ENCODE measurements at regions not wholly inside any gene's neighbourhood (a gene's known extent, or its start where the extent isn't known, plus 50 kb on each side); places are given as distances from the start of the nearest gene placed in this dataset.
"Not testable (repeated sequence)": the region's sequence is repeated elsewhere in the genome, so short reads cannot be mapped to it uniquely, and the experiment has no call there.

DNA sequence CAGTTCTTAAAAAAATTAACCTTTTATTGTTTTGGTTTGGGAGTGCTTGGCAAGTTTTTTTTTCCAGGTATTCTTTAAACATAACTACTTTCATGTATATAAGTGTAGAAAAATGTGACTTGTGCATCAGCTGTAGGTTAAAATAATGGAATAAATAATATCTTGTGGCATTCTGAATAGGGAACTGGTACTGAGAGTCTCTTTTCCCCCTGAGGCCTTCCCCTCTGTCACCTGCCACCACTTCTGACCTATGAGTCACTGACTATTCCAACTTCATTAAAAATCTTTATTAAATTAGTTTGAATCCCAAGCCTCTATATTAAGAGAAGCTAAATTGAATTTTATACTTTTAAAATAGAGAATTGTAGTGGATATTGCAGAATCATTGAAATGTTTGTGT is 805.7 kb downstream of the METTL15 start:
- DNase-seq = no peak
- Histone ChIP-seq H3K4me1 (no peaks in the 10 kb centered on the region), H3K27me3 (ENCODE audit: low read depth) (no peaks in the 10 kb centered on the region), H3K36me3 (no peaks in the 10 kb centered on the region), H3K4me3 (no peak overlapping the region), H3K9me3 (replicated peaks) (no peaks in the 10 kb centered on the region), H3K27ac (replicated peaks) (no peak overlapping the region)
- TF ChIP-seq, protein P1, sequence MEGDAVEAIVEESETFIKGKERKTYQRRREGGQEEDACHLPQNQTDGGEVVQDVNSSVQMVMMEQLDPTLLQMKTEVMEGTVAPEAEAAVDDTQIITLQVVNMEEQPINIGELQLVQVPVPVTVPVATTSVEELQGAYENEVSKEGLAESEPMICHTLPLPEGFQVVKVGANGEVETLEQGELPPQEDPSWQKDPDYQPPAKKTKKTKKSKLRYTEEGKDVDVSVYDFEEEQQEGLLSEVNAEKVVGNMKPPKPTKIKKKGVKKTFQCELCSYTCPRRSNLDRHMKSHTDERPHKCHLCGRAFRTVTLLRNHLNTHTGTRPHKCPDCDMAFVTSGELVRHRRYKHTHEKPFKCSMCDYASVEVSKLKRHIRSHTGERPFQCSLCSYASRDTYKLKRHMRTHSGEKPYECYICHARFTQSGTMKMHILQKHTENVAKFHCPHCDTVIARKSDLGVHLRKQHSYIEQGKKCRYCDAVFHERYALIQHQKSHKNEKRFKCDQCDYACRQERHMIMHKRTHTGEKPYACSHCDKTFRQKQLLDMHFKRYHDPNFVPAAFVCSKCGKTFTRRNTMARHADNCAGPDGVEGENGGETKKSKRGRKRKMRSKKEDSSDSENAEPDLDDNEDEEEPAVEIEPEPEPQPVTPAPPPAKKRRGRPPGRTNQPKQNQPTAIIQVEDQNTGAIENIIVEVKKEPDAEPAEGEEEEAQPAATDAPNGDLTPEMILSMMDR (IDR thresholded peaks at IDR 0.05; ENCODE audit: borderline replicate concordance) = no peak
- intact Hi-C loops (cut with micrococcal nuclease) = no loop called here

DNA sequence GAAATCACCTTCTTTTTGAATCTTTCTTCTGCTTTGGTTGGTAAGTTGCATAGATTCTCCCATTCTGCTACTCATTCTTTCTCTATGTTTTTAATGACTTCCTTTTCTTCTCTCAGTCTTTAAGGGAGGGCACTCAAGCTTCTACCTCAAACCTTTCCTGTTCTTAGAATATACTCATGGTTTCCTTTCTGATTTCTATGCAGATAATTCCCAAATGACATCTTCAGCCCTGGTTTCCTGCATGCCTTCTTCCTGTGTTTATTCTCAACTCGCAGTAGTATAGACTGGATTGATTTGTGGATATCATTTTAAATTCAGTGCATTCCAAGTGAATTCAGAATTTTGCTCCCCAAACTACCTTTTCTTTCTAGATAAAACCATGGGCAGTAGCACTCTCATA is 803.6 kb downstream of the METTL15 start:
- intact Hi-C loops (cut with micrococcal nuclease) = no loop called here
- Histone ChIP-seq H3K4me1 (no peaks in the 10 kb centered on the region), H3K27me3 (ENCODE audit: low read depth) (no peaks in the 10 kb centered on the region), H3K36me3 (no peaks in the 10 kb centered on the region), H3K9me3 (replicated peaks) (no peaks in the 10 kb centered on the region), H3K27ac (replicated peaks) (no peak overlapping the region), H3K4me3 (no peak overlapping the region)
- DNase-seq = no peak
- TF ChIP-seq, protein P1 (IDR thresholded peaks at IDR 0.05; ENCODE audit: borderline replicate concordance) = no peak

DNA sequence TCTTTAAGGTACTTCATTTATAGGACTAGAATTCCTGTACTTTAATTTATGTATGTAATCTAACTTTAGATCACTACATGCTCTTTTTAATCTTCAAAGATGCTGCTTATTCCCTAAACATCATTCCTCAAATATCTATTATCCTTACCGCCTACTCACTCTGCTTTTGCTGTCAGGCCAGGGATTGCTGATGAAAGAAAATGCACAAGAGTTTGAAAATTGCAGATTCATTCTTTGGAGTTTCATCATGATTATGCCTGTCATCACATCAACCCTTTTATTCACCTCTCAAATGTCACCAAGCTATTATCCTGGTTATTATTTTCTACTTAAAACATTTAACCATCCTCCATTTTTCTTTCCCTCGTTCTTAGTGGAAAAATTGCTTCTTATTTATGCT is 802.7 kb downstream of the METTL15 start:
- no peaks in the 10 kb centered on the region for H3K4me1 ChIP-seq
- no peaks in the 10 kb centered on the region for H3K27me3 ChIP-seq (ENCODE audit: low read depth)
- no peak for DNase-seq
- no peak overlapping the region for H3K4me3 ChIP-seq
- TF ChIP-seq, protein P1 (IDR thresholded peaks at IDR 0.05; ENCODE audit: borderline replicate concordance) = no peak
- H3K27ac ChIP-seq (replicated peaks) = no peak overlapping the region
- H3K9me3 ChIP-seq (replicated peaks) = no peaks in the 10 kb centered on the region
- H3K36me3 ChIP-seq = no peaks in the 10 kb centered on the region
- intact Hi-C loops (cut with micrococcal nuclease) = no loop called here

DNA sequence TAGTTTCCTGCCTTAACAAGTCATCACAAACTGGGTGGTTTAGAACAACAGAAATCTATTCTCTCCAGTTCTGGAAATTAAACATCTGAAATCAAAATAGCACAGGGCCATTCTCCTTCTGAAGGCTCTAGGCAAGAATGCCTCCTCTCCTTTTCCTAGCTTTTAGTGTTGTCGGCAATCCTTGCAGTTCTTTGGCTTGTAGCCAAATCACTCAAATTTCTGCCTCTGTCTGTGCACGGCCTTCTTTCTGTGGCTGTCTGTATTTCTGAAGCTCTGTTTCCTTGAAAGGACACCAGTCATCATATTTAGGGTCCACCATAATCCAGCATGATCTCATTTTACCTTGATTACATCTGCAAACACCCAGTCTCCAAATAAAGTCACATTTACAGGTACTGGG is 795.5 kb downstream of the METTL15 start:
- no peaks in the 10 kb centered on the region for H3K9me3 ChIP-seq (replicated peaks)
- intact Hi-C loops (cut with micrococcal nuclease) = no loop called here
- no peak overlapping the region for H3K27ac ChIP-seq (replicated peaks)
- no peak for DNase-seq
- H3K4me3 ChIP-seq = no peak overlapping the region
- TF ChIP-seq, protein P1 (IDR thresholded peaks at IDR 0.05; ENCODE audit: borderline replicate concordance) = no peak
- no peaks in the 10 kb centered on the region for H3K4me1 ChIP-seq
- H3K27me3 ChIP-seq (ENCODE audit: low read depth) = no peaks in the 10 kb centered on the region
- no peaks in the 10 kb centered on the region for H3K36me3 ChIP-seq

DNA sequence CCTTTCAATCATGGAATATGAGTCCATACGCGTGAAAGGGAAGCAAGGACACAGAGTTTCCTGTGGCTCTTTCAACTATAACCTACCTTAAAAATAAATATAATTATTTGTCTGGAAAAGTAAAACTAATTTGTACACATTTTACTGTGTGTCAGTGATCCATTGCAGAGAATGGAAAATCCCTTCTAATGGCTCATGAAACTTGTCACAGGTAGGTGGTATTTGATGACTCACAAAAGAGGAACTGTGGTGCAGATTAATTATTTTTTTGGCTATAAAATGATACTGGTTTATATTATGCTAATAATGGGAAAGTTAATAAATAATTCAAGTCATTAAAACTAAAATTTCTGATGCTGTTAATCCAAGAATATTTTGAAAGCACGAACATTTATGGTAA is 792.2 kb downstream of the METTL15 start:
- Histone ChIP-seq H3K4me1 (no peaks in the 10 kb centered on the region), H3K27me3 (ENCODE audit: low read depth) (no peaks in the 10 kb centered on the region), H3K27ac (replicated peaks) (no peak overlapping the region), H3K9me3 (replicated peaks) (peaks cover 9% of the 10 kb centered on the region), H3K36me3 (no peaks in the 10 kb centered on the region), H3K4me3 (no peak overlapping the region)
- intact Hi-C loops (cut with micrococcal nuclease) = no loop called here
- DNase-seq = no peak
- TF ChIP-seq, protein P1 (IDR thresholded peaks at IDR 0.05; ENCODE audit: borderline replicate concordance) = no peak

DNA sequence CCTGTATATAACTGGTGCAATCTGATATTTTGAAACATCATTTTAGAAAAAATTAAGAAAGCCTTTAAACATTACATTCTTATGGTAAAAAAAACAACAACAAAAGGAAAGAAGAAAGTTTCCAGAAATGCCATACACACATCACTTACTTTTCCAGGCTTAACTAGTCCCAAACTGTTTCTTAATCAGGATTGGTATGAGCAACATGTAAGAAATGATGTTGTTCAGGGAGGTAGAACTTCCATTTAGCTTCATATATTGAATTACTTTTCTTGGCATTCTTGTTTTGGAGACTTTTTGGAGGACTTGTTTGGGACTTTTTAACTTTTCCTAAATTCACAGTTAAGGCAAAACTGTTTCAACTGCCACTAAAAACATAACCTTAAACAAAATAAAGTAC is 791.5 kb downstream of the METTL15 start:
- no peak overlapping the region for H3K27ac ChIP-seq (replicated peaks)
- no peaks in the 10 kb centered on the region for H3K4me1 ChIP-seq
- intact Hi-C loops (cut with micrococcal nuclease) = no loop called here
- TF ChIP-seq, protein P1 (IDR thresholded peaks at IDR 0.05; ENCODE audit: borderline replicate concordance) = no peak
- no peaks in the 10 kb centered on the region for H3K36me3 ChIP-seq
- no peaks in the 10 kb centered on the region for H3K27me3 ChIP-seq (ENCODE audit: low read depth)
- H3K9me3 ChIP-seq (replicated peaks) = peaks cover 9% of the 10 kb centered on the region
- no peak for DNase-seq
- H3K4me3 ChIP-seq = no peak overlapping the region

DNA sequence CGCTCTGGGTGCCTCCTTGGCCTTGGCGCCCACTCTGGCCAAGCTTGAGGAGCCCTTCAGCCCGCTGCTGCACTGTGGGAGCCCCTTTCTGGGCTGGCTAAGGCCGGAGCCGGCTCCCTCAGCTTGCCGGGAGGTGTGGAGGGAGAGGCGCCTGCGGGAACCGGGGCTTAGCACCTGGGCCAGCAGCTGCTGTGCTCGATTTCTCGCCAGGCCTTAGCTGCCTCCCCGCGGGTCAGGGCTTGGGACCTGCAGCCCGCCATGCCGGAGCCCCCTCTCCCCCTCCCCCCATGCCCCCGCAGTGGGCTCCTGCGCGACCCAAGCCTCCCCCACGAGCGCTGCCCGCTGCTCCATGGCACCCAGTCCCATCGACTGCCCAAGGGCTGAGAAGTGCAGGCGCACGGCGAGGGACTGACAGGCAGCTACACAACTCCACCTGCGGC is 782.4 kb downstream of the METTL15 start:
- intact Hi-C loops (cut with micrococcal nuclease); H3K4me1 ChIP-seq; H3K4me3 ChIP-seq; DNase-seq; H3K36me3 ChIP-seq; H3K27me3 ChIP-seq (ENCODE audit: low read depth); H3K27ac ChIP-seq (replicated peaks): not testable (repeated sequence)
- peaks cover 12% of the 10 kb centered on the region for H3K9me3 ChIP-seq (replicated peaks)

Data from left ventricle myocardium inferior (tissue), 1 donor.